GM18499 (cell line): ENCODE measurements at regions not wholly inside any gene's neighbourhood (a gene's known extent, or its start where the extent isn't known, plus 50 kb on each side); places are given as distances from the start of the nearest gene placed in this dataset.

Experiments used
- ATAC-seq: cut with Tn5 transposase; IDR thresholded peaks from one replicate; pipeline ENCODE4 v1.9.1; 2021; ENCODE audit warnings: moderate number of reproducible peaks; ENCODE audit not compliant: insufficient read depth, unreplicated experiment

- ATAC-seq = no peak
These were observed 380.7 kb upstream of the CPXCR1 start for GRCh38 chrX:88366314-88366713.

DNA sequence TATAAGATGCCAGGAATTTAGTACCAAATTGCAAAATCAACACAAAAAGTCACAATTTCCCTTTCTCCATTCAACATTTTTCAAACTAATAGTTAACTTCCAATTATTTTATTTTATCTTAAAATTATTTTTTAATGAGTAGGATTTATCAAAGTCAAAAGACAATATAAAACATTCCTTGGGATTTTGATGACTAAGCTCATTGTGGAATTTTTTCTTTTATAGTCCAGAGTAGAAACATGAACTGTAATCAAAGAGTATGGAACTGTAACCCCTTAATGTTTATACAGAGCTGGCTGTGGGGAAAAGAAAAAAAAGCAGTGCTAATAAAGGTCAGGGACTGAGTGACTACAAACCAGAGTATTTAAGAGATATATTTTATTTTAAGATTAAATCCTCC lies 368.6 kb upstream of the CPXCR1 start:
- ATAC-seq = no peak

DNA sequence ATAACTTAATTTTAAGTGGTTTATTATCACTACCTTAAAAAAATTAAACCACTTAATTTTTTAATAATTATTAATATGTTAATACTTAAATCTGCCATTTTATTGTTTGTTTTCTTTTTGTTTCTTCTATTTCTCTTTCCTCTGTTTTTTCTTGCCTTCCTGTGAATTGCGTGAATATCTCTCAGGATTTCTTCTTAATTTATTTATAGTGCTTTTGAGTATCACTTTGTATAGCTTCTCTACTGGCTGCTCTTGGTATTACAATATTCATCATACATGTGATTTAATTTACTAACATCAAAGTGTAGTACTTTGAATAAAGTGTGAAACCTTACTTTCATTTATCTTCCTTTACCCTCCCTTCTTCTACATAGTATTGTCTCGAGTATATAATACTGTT lies 349.5 kb upstream of the CPXCR1 start:
- no peak for ATAC-seq

GRCh38 chrX:88416002-88416401 lies 331.0 kb upstream of the CPXCR1 start:
- no peak for ATAC-seq

DNA sequence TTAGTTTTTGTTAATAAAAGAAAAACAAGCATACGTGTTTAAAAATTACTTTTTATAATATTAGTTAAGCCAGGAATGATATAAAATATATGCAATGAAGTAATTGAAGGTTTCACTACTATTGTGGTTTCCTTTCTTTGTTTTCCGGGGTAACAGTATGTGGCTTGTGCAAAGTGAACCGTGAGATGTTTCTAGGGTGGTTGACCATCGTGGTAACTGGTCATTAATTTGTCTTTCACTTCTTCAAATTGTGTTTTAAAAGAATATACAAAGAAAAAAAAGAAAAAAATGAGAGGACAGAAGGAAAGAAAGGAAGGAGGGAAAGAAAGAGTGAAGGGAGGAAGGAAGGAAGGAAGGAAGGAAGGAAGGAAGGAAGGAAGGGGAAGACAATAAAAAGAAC lies 330.1 kb upstream of the CPXCR1 start:
- ATAC-seq = no peak

GRCh38 chrX:88424071-88424470 lies 323.0 kb upstream of the CPXCR1 start:
- no peak for ATAC-seq

DNA sequence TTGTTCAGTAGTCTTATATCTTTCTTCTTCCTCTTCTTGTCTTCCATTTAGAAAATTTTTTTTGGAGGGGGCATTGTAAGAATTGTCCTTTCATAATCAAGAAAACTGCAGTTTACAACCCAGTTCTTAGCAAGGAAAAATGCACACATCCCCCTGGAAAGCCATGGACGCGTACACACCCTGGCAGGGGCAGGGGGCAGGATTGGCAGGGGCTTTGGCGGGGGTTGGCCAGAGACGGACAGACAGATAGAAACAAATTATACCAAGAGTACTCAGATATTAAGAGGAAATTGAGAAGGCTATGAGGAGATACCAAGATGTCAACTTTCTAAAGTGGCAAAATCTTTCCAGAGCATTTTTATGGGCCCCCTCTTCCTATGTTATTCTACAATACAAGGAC lies 322.5 kb upstream of the CPXCR1 start:
- no peak for ATAC-seq

DNA sequence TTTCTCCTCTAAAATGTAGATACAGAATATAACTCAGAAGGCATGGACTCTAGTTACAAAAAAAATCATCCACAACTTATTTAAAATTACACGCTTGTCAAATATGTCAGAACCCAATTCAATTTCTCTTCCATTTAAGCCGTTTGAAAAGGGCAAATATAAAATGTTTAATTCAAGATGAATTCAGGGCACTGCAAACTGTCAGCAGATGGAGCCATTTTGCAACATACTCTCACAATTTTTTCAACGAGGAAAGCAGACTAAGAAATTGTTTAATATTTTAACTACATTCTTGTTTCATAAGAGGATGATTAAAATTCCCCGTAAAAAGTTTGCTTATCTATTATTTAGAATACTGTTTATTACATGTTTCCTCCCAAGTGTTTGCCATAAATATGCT lies 321.3 kb upstream of the CPXCR1 start:
- ATAC-seq = no peak

- no peak for ATAC-seq
These were observed 309.5 kb upstream of the CPXCR1 start for GRCh38 chrX:88437563-88437962.

- ATAC-seq = no peak
These were observed 308.8 kb upstream of the CPXCR1 start for GRCh38 chrX:88438209-88438608.

GRCh38 chrX:88439935-88440334 lies 307.1 kb upstream of the CPXCR1 start:
- ATAC-seq = no peak
